Fibroblast of lung (primary cell): ENCODE measurements at regions not wholly inside any gene's neighbourhood (a gene's known extent, or its start where the extent isn't known, plus 50 kb on each side); places are given as distances from the start of the nearest gene placed in this dataset.

Source experiments
- DNase-seq, 2 donors: peaks; one replicate each; pipeline versions ENCODE4 v3.0.0 to v3.0.0-alpha.2; 2010; ENCODE audit warnings: low read depth in 2 of 2
- H2AFZ ChIP-seq: 2 replicates; pipeline ENCODE4 v1.5.1; 2012; ENCODE audit warnings: low read length, control low read depth, inconsistent platforms
- H3K27ac ChIP-seq: 2 replicates; pipeline ENCODE4 v1.5.1; 2011; ENCODE audit warnings: low read length, control low read depth; ENCODE audit not compliant: insufficient read depth
- H3K27me3 ChIP-seq: 2 replicates; pipeline ENCODE4 v1.5.1; 2011; ENCODE audit warnings: mild to moderate bottlenecking, low read length; ENCODE audit not compliant: control insufficient read depth, insufficient read depth
- H3K36me3 ChIP-seq: 2 replicates; pipeline ENCODE4 v1.5.1; 2011; ENCODE audit warnings: low read length; ENCODE audit not compliant: control insufficient read depth, insufficient read depth
- H3K4me1 ChIP-seq: 2 replicates; pipeline ENCODE4 v1.5.1; 2011; ENCODE audit warnings: low read length; ENCODE audit not compliant: control insufficient read depth, insufficient read depth; ENCODE audit errors: extremely low read depth
- H3K4me2 ChIP-seq: 2 replicates; pipeline ENCODE4 v1.5.1; 2011; ENCODE audit warnings: low read length, control low read depth; ENCODE audit not compliant: insufficient read depth; ENCODE audit errors: extremely low read depth
- H3K4me3 ChIP-seq, 4 experiments: fragments of 200-600 bp in 1 of 4; sonication (generic) in 1 of 4; replicated peaks in 1 of 4; 2 replicates each; pipeline ENCODE4 v1.5.1; 2011 to 2016; ENCODE audit warnings: low read length in 4 of 4, low read depth in 3 of 4, mild to moderate bottlenecking in 3 of 4, control low read depth in 2 of 4, inconsistent platforms in 1 of 4, mixed read lengths in 1 of 4; ENCODE audit not compliant: insufficient read depth in 1 of 4; ENCODE audit errors: control extremely low read depth in 1 of 4
- H3K79me2 ChIP-seq: 2 replicates; pipeline ENCODE4 v1.5.1; 2012; ENCODE audit warnings: mild to moderate bottlenecking, low read length, inconsistent platforms; ENCODE audit not compliant: control insufficient read depth, insufficient read depth
- H3K9ac ChIP-seq: 2 replicates; pipeline ENCODE4 v1.5.1; 2011; ENCODE audit warnings: mild to moderate bottlenecking, low read length, control low read depth; ENCODE audit not compliant: insufficient read depth
- H3K9me3 ChIP-seq: 2 replicates; pipeline ENCODE4 v1.5.1; 2012; ENCODE audit warnings: low read depth, low read length; ENCODE audit not compliant: control insufficient read depth, insufficient read depth
- H4K20me1 ChIP-seq: 2 replicates; pipeline ENCODE4 v1.5.1; 2011; ENCODE audit warnings: low read length; ENCODE audit not compliant: control insufficient read depth, insufficient read depth; ENCODE audit errors: extremely low read depth
- EZH2 ChIP-seq: IDR thresholded peaks from 2 replicates; pipeline ENCODE4 v1.5.1; 2012; ENCODE audit warnings: low read length, control low read depth, mild to moderate bottlenecking; ENCODE audit errors: missing control alignments
- TF ChIP-seq, protein P1 (sequence below), 2 donors: IDR thresholded peaks in 1 of 2; conservative IDR thresholded peaks in 1 of 2; 1 replicate in 1 of 2; 2 replicates in 1 of 2; pipeline ENCODE4 v1.5.1; 2011 to 2012; ENCODE audit warnings: low read length in 2 of 2, control low read depth in 1 of 2, inconsistent platforms in 1 of 2, low read depth in 1 of 2, mild to moderate bottlenecking in 1 of 2

DNA sequence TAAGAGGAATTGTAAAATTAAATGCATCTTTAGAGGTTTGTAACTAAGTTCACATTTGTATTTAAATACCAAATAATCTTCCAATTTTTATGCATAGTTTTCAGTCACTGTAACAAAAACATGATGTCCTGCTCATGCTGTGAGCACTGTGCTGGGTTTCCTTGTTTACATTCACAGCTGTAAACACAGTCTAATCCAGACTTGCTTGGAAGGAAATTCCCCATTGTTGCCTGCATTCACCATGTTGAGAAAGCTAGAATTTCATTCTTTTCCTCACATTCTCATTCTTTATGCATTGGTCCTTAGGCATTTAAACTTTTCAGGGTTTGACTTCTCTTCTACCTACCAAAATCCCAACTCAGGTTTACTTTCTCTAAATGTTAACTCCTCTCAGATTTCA lies 242.0 kb upstream of the TBX18 start:
- Histone ChIP-seq H3K9ac (no peak overlapping the region), H3K27me3 (no peaks in the 10 kb centered on the region), H3K4me1 (no peaks in the 10 kb centered on the region), H3K79me2 (no peaks in the 10 kb centered on the region), H3K36me3 (no peaks in the 10 kb centered on the region), H3K9me3 (no peaks in the 10 kb centered on the region), H3K27ac (no peak overlapping the region), H2AFZ (no peak overlapping the region), H4K20me1 (no peaks in the 10 kb centered on the region), H3K4me2 (no peak overlapping the region), H3K4me3 (no peak overlapping the region)
- TF ChIP-seq, protein P1, sequence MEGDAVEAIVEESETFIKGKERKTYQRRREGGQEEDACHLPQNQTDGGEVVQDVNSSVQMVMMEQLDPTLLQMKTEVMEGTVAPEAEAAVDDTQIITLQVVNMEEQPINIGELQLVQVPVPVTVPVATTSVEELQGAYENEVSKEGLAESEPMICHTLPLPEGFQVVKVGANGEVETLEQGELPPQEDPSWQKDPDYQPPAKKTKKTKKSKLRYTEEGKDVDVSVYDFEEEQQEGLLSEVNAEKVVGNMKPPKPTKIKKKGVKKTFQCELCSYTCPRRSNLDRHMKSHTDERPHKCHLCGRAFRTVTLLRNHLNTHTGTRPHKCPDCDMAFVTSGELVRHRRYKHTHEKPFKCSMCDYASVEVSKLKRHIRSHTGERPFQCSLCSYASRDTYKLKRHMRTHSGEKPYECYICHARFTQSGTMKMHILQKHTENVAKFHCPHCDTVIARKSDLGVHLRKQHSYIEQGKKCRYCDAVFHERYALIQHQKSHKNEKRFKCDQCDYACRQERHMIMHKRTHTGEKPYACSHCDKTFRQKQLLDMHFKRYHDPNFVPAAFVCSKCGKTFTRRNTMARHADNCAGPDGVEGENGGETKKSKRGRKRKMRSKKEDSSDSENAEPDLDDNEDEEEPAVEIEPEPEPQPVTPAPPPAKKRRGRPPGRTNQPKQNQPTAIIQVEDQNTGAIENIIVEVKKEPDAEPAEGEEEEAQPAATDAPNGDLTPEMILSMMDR (conservative IDR thresholded peaks at IDR 0.05 in 1 of 2, IDR thresholded peaks at IDR 0.05 in 1 of 2; ENCODE audit: low read depth in 1 of 2, low read length in 2 of 2) = no peak
- no peak for TF ChIP-seq EZH2
- no peak for DNase-seq

DNA sequence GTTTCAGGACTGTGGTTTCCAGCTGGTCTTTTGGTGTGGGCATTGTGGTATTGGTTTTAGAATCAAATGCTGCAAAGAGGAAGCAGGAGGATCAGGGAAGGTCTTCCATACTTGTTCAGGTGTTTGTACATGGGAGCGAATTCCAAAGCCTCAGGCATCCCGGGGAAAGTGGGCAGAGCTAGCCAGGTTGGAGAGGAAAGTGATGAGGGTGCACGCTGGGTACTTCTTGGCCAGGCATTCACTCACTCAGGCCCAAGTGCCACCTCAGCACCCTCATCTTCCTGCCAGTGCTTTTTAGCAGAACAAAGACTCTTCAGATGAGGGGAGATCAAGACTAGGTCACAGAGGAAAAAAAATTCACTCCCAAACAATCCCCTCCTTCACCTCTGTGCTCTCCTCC lies 241.1 kb upstream of the TBX18 start:
- H4K20me1 ChIP-seq = no peaks in the 10 kb centered on the region

DNA sequence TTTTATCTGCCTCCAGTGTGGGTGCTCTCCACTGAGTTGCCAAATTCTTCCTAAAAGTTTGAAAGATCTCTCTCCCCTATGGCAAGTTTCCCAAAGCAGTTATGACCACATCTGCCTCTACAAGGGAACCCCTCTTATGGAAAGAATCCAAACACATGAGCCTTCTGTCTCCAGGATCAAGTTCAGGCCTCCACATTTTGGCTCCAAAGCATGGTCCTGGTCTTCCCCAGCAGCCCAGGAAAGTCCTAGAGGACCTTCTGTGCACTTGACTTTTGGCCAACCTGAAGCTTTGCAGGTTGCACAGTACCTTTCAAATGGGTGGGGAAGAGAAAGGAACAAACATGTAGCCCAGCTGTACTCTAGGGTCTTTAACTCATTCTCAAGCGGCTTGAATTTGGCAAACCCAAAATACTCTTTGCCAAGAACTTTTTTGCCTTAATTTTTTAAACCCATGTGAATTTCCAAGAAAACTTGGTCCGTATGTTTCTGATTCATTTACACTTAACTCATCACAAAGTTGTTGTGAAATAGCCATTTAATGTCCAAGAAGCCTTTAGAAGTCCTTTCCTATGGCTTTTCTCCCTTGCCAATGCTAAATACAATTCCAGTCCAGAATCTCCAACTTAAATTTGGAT lies 240.1 kb upstream of the TBX18 start:
- Histone ChIP-seq H3K4me3 (no peak overlapping the region), H3K9me3 (no peaks in the 10 kb centered on the region), H2AFZ (no peak overlapping the region), H3K9ac (no peak overlapping the region), H4K20me1 (no peaks in the 10 kb centered on the region), H3K4me1 (no peaks in the 10 kb centered on the region), H3K27ac (no peak overlapping the region), H3K4me2 (no peak overlapping the region), H3K27me3 (no peaks in the 10 kb centered on the region), H3K79me2 (no peaks in the 10 kb centered on the region), H3K36me3 (no peaks in the 10 kb centered on the region)
- TF ChIP-seq EZH2 = no peak
- TF ChIP-seq, protein P1 (conservative IDR thresholded peaks at IDR 0.05 in 1 of 2, IDR thresholded peaks at IDR 0.05 in 1 of 2; ENCODE audit: low read depth in 1 of 2, low read length in 2 of 2) = no peak
- peak in 1 of 2 donors; percentile 40 for DNase-seq

More for the DNA sequence above, 241.1 kb upstream of the TBX18 start:
- no peak overlapping the region for H3K4me2 ChIP-seq
- no peaks in the 10 kb centered on the region for H3K9me3 ChIP-seq
- H3K9ac ChIP-seq = no peak overlapping the region
- H3K4me3 ChIP-seq = no peak overlapping the region
- H3K4me1 ChIP-seq = no peaks in the 10 kb centered on the region
- H3K36me3 ChIP-seq = no peaks in the 10 kb centered on the region
- DNase-seq = no peak
- no peaks in the 10 kb centered on the region for H3K79me2 ChIP-seq
- H3K27me3 ChIP-seq = no peaks in the 10 kb centered on the region
- no peak overlapping the region for H3K27ac ChIP-seq
- H2AFZ ChIP-seq = no peak overlapping the region
- no peak for TF ChIP-seq EZH2
- TF ChIP-seq, protein P1 (conservative IDR thresholded peaks at IDR 0.05 in 1 of 2, IDR thresholded peaks at IDR 0.05 in 1 of 2; ENCODE audit: low read depth in 1 of 2, low read length in 2 of 2) = no peak
